ENCODE measurements at regions not wholly inside any gene's neighbourhood (a gene's known extent, or its start where the extent isn't known, plus 50 kb on each side); places are given as distances from the start of the nearest gene placed in this dataset.
A peak's percentile ranks its signal among the peaks of the same experiment; 100 is the strongest.

GRCh38 chr16:27123795-27124409, 57.2 kb downstream of the C16orf82 start:
- no peaks in the 10 kb centered on the region for H3K36me3 Mint-ChIP-seq (ENCODE audit: insufficient read depth)
- peaks cover 6% of the 10 kb centered on the region for H3K27me3 Mint-ChIP-seq (ENCODE audit: low read depth)
- peaks cover 22% of the 10 kb centered on the region for H3K9me3 Mint-ChIP-seq
- no peaks in the 10 kb centered on the region for H3K4me1 Mint-ChIP-seq (ENCODE audit: low read depth)
- no peak for ATAC-seq
- DNase-seq, result no peak
- H3K4me3 Mint-ChIP-seq, result no peak overlapping the region

GRCh38 chr16:27127308-27127707, 60.6 kb downstream of the C16orf82 start:
- Mint-ChIP-seq H3K4me3 (no peak overlapping the region), H3K27me3 (ENCODE audit: low read depth) (peaks cover 9% of the 10 kb centered on the region), H3K9me3 (peaks cover 19% of the 10 kb centered on the region), H3K36me3 (ENCODE audit: insufficient read depth) (no peaks in the 10 kb centered on the region), H3K4me1 (ENCODE audit: low read depth) (no peaks in the 10 kb centered on the region)
- DNase-seq (no peak), ATAC-seq (no peak)

- Mint-ChIP-seq H3K27me3 (ENCODE audit: low read depth) (peaks cover 14% of the 10 kb centered on the region), H3K4me1 (ENCODE audit: low read depth) (no peaks in the 10 kb centered on the region), H3K4me3 (no peak overlapping the region), H3K9me3 (peaks cover 24% of the 10 kb centered on the region), H3K36me3 (ENCODE audit: insufficient read depth) (no peaks in the 10 kb centered on the region)
- ATAC-seq, result no peak
- no peak for DNase-seq
These were observed 62.7 kb downstream of the C16orf82 start for GRCh38 chr16:27129401-27129800.

DNA sequence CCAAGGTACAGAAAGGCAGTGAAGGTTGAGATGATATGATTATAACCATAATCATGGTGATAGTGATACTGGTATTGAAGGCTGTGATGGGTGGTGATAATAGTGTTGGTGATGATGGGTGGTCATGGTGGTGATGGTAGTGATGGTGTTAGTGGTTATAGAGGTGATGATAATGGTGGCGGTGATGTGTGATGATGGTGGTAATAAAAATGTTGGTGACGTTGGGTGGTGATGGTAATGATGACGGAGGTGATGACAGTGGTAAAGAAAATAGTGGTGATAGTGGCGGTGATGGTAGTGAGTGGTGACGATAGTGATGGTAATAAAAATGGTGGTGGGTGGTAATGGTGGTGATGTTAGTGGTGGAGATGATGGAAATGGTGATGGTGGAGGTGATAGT, 65.1 kb upstream of the KDM8 start:
- Mint-ChIP-seq H3K4me3 (peak overlapping the region; percentile 2), H3K27me3 (ENCODE audit: low read depth) (peaks cover 17% of the 10 kb centered on the region), H3K4me1 (ENCODE audit: low read depth) (peaks cover 4% of the 10 kb centered on the region), H3K36me3 (ENCODE audit: insufficient read depth) (peaks cover 3% of the 10 kb centered on the region), H3K9me3 (peaks cover 7% of the 10 kb centered on the region)
- no peak for ATAC-seq
- DNase-seq, result no peak

- no peaks in the 10 kb centered on the region for H3K36me3 Mint-ChIP-seq (ENCODE audit: insufficient read depth)
- H3K4me1 Mint-ChIP-seq (ENCODE audit: low read depth), result no peaks in the 10 kb centered on the region
- H3K4me3 Mint-ChIP-seq, result no peak overlapping the region
- ATAC-seq (no peak), DNase-seq (no peak)
- peaks cover 14% of the 10 kb centered on the region for H3K27me3 Mint-ChIP-seq (ENCODE audit: low read depth)
- H3K9me3 Mint-ChIP-seq, result peaks cover 8% of the 10 kb centered on the region
These were observed 57.7 kb upstream of the KDM8 start for GRCh38 chr16:27145630-27146029.

- peaks cover 2% of the 10 kb centered on the region for H3K4me1 Mint-ChIP-seq (ENCODE audit: low read depth)
- H3K36me3 Mint-ChIP-seq (ENCODE audit: insufficient read depth), result no peaks in the 10 kb centered on the region
- H3K9me3 Mint-ChIP-seq, result peaks cover 8% of the 10 kb centered on the region
These were observed 53.3 kb upstream of the KDM8 start for GRCh38 chr16:27149986-27150385.

GRCh38 chr16:27152121-27152520, 51.2 kb upstream of the KDM8 start:
- no peak for DNase-seq
- Mint-ChIP-seq H3K36me3 (ENCODE audit: insufficient read depth) (no peaks in the 10 kb centered on the region), H3K27me3 (ENCODE audit: low read depth) (no peaks in the 10 kb centered on the region), H3K4me3 (no peak overlapping the region), H3K4me1 (ENCODE audit: low read depth) (peaks cover 11% of the 10 kb centered on the region), H3K9me3 (no peaks in the 10 kb centered on the region)
- no peak for ATAC-seq

More at GRCh38 chr16:27149986-27150385, 53.3 kb upstream of the KDM8 start:
- Mint-ChIP-seq H3K27me3 (ENCODE audit: low read depth) (peaks cover 6% of the 10 kb centered on the region), H3K4me3 (no peak overlapping the region)
- no peak for DNase-seq
- no peak for ATAC-seq

- Mint-ChIP-seq H3K36me3 (ENCODE audit: insufficient read depth) (no peaks in the 10 kb centered on the region), H3K9me3 (no peaks in the 10 kb centered on the region), H3K27me3 (ENCODE audit: low read depth) (no peaks in the 10 kb centered on the region), H3K4me3 (no peak overlapping the region), H3K4me1 (ENCODE audit: low read depth) (peaks cover 11% of the 10 kb centered on the region)
- DNase-seq, result no peak
- ATAC-seq, result no peak
These were observed 50.5 kb upstream of the KDM8 start for GRCh38 chr16:27152801-27153200.
